ENCODE measurements at regions not wholly inside any gene's neighbourhood (a gene's known extent, or its start where the extent isn't known, plus 50 kb on each side); places are given as distances from the start of the nearest gene placed in this dataset.

DNA sequence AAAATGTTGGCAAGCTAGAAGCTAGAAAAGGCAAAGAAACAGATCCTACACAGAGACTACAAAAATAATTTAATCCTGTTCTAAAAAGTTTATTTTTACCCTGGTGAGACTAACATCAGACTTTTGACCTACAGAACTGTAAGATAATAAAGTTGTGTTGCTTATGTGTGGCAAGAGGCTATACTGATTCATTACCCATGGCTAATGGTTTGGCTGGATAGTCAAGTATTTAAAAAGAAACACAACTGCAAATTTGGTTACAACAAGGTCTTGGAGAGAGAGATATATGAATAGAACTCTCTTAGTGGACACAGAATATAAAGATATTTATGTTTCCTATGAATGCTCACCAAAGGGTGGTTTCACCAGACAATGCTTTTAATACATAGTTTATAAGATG lies 364.2 kb upstream of the PLSCR5 start:
- TF ChIP-seq, protein P1, sequence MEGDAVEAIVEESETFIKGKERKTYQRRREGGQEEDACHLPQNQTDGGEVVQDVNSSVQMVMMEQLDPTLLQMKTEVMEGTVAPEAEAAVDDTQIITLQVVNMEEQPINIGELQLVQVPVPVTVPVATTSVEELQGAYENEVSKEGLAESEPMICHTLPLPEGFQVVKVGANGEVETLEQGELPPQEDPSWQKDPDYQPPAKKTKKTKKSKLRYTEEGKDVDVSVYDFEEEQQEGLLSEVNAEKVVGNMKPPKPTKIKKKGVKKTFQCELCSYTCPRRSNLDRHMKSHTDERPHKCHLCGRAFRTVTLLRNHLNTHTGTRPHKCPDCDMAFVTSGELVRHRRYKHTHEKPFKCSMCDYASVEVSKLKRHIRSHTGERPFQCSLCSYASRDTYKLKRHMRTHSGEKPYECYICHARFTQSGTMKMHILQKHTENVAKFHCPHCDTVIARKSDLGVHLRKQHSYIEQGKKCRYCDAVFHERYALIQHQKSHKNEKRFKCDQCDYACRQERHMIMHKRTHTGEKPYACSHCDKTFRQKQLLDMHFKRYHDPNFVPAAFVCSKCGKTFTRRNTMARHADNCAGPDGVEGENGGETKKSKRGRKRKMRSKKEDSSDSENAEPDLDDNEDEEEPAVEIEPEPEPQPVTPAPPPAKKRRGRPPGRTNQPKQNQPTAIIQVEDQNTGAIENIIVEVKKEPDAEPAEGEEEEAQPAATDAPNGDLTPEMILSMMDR (conservative IDR thresholded peaks at IDR 0.05; ENCODE audit: low read length) = no peak
- no peak for TF ChIP-seq EZH2phosphoT487 (IDR thresholded peaks at IDR 0.05; ENCODE audit: borderline replicate concordance, low read depth, low read length)

Measured in OCI-LY7 (cell line).